WTC11 (cell line): ENCODE measurements at regions not wholly inside any gene's neighbourhood (a gene's known extent, or its start where the extent isn't known, plus 50 kb on each side); places are given as distances from the start of the nearest gene placed in this dataset.

ENCODE experiments used
- ATAC-seq: fragments of 200-7000 bp; cut with Tn5 transposase; 2 replicates; pipeline ENCODE4 v1.10.0; 2021; ENCODE audit warnings: mild to moderate bottlenecking, moderate library complexity
- CTCF ChIA-PET: fragments of 300-600 bp; sonication (Branson Sonifier 250); formaldehyde crosslinking; loops from one replicate; lab custom pipeline; 2021; ENCODE audit warnings: antibody characterized with exemption; lab: Charles Lee
- POLR2A ChIA-PET: fragments of 350-600 bp; sonication (Branson Sonifier 250); formaldehyde crosslinking; loops from one replicate; lab custom pipeline; 2021; ENCODE audit warnings: antibody characterized with exemption; lab: Charles Lee
- DNase-seq: peaks from one replicate; pipeline ENCODE4 v3.0.0; 2021; ENCODE audit warnings: low spot score
- H3K27ac Mint-ChIP-seq: 2 replicates; pipeline ENCODE4 v1.8.0; 2021; ENCODE audit warnings: mixed read lengths
- H3K27me3 Mint-ChIP-seq: 2 replicates; pipeline ENCODE4 v1.8.0; 2021; ENCODE audit warnings: low read depth, mild to moderate bottlenecking, moderate library complexity, mixed read lengths
- H3K36me3 Mint-ChIP-seq: 2 replicates; pipeline ENCODE4 v1.8.0; 2021; ENCODE audit warnings: mixed read lengths
- H3K4me1 Mint-ChIP-seq: 2 replicates; pipeline ENCODE4 v1.8.0; 2022; ENCODE audit warnings: mixed read lengths
- H3K4me3 Mint-ChIP-seq: 2 replicates; pipeline ENCODE4 v1.8.0; 2021; ENCODE audit warnings: mild to moderate bottlenecking, moderate library complexity, mixed read lengths
- H3K9me3 Mint-ChIP-seq: 2 replicates; pipeline ENCODE4 v1.8.0; 2021; ENCODE audit warnings: mixed read lengths
- ESRRA ChIP-seq: sonication (generic); formaldehyde crosslinking; IDR thresholded peaks from 2 replicates; pipeline ENCODE4 v1.8.1; 2022; ENCODE audit warnings: mild to moderate bottlenecking, missing genetic modification reagents, borderline replicate concordance
- HMGXB4 ChIP-seq: sonication (generic); formaldehyde crosslinking; IDR thresholded peaks from 2 replicates; pipeline ENCODE4 v1.8.1; 2023; ENCODE audit warnings: mild to moderate bottlenecking, moderate library complexity, missing genetic modification reagents
- JUN ChIP-seq: sonication (generic); formaldehyde crosslinking; IDR thresholded peaks from 2 replicates; pipeline ENCODE4 v1.8.0; 2023; ENCODE audit warnings: mild to moderate bottlenecking, missing genetic modification reagents
- MXD4 ChIP-seq: fragments of 250-450 bp; sonication (Bioruptor Pico); IDR thresholded peaks from 2 replicates; pipeline ENCODE4 v1.8.0; 2021; ENCODE audit warnings: mild to moderate bottlenecking, moderate library complexity, borderline replicate concordance
- MYBL2 ChIP-seq: sonication (generic); formaldehyde crosslinking; IDR thresholded peaks from 2 replicates; pipeline ENCODE4 v1.8.1; 2023; ENCODE audit warnings: mild to moderate bottlenecking, moderate library complexity, missing genetic modification reagents
- NFATC4 ChIP-seq: fragments of 250-450 bp; sonication (Bioruptor Pico); IDR thresholded peaks from 2 replicates; pipeline ENCODE4 v1.9.0; 2021; ENCODE audit warnings: mild to moderate bottlenecking
- NR2C2 ChIP-seq: sonication (generic); formaldehyde crosslinking; IDR thresholded peaks from 2 replicates; pipeline ENCODE4 v1.8.0; 2022; ENCODE audit warnings: mild to moderate bottlenecking, missing genetic modification reagents
- PREB ChIP-seq: sonication (generic); formaldehyde crosslinking; IDR thresholded peaks from 2 replicates; pipeline ENCODE4 v1.8.1; 2022; ENCODE audit warnings: mild to moderate bottlenecking, missing genetic modification reagents, moderate library complexity, borderline replicate concordance
- PRRX2 ChIP-seq: fragments of 250-450 bp; sonication (Bioruptor Pico); IDR thresholded peaks from 2 replicates; pipeline ENCODE4 v1.8.0; 2021; ENCODE audit warnings: mild to moderate bottlenecking
- SOX15 ChIP-seq: fragments of 250-450 bp; sonication (Bioruptor Pico); IDR thresholded peaks from 2 replicates; pipeline ENCODE4 v1.9.0; 2021; ENCODE audit warnings: mild to moderate bottlenecking
- ZNF219 ChIP-seq: sonication (generic); formaldehyde crosslinking; IDR thresholded peaks from 2 replicates; pipeline ENCODE4 v1.8.0; 2023; ENCODE audit warnings: missing genetic modification reagents, mild to moderate bottlenecking, borderline replicate concordance
- ZNF281 ChIP-seq: sonication (generic); formaldehyde crosslinking; IDR thresholded peaks from 2 replicates; pipeline ENCODE4 v1.8.0; 2023; ENCODE audit warnings: mild to moderate bottlenecking, missing genetic modification reagents
- ZNF425 ChIP-seq: fragments of 250-450 bp; sonication (Bioruptor Pico); conservative IDR thresholded peaks from 2 replicates; pipeline ENCODE4 v1.9.0; 2021; ENCODE audit warnings: mild to moderate bottlenecking
- TF ChIP-seq, protein P1 (sequence below): sonication (generic); formaldehyde crosslinking; IDR thresholded peaks from 2 replicates; pipeline ENCODE4 v1.8.1; 2022; ENCODE audit warnings: mild to moderate bottlenecking, moderate library complexity, missing genetic modification reagents
- TF ChIP-seq, protein P2 (sequence below): sonication (generic); formaldehyde crosslinking; IDR thresholded peaks from 2 replicates; pipeline ENCODE4 v1.8.0; 2022; ENCODE audit warnings: mild to moderate bottlenecking, missing genetic modification reagents

- H3K4me1 Mint-ChIP-seq: peaks cover 30% of the 10 kb centered on the region
- H3K4me3 Mint-ChIP-seq: no peak overlapping the region
- ChIA-PET CTCF (no interaction called here), POLR2A (no interaction called here)
- DNase-seq (no peak), ATAC-seq (no peak)
- H3K27ac Mint-ChIP-seq: no peak overlapping the region
- H3K27me3 Mint-ChIP-seq: no peaks in the 10 kb centered on the region
- no peak for TF ChIP-seq ZNF219 (CRISPR knock-in tag)
- TF ChIP-seq ESRRA (CRISPR knock-in tag): no peak
- TF ChIP-seq MYBL2 (CRISPR knock-in tag): no peak
- no peak for TF ChIP-seq JUN
- TF ChIP-seq PREB: no peak
- TF ChIP-seq, protein P1, sequence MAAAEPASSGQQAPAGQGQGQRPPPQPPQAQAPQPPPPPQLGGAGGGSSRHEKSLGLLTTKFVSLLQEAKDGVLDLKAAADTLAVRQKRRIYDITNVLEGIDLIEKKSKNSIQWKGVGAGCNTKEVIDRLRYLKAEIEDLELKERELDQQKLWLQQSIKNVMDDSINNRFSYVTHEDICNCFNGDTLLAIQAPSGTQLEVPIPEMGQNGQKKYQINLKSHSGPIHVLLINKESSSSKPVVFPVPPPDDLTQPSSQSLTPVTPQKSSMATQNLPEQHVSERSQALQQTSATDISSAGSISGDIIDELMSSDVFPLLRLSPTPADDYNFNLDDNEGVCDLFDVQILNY: no peak
- TF ChIP-seq, protein P2, sequence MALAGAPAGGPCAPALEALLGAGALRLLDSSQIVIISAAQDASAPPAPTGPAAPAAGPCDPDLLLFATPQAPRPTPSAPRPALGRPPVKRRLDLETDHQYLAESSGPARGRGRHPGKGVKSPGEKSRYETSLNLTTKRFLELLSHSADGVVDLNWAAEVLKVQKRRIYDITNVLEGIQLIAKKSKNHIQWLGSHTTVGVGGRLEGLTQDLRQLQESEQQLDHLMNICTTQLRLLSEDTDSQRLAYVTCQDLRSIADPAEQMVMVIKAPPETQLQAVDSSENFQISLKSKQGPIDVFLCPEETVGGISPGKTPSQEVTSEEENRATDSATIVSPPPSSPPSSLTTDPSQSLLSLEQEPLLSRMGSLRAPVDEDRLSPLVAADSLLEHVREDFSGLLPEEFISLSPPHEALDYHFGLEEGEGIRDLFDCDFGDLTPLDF (CRISPR knock-in tag): no peak
- TF ChIP-seq SOX15 (CRISPR knock-in tag): no peak
- TF ChIP-seq PRRX2: no peak
- no peaks in the 10 kb centered on the region for H3K36me3 Mint-ChIP-seq
- peaks cover 6% of the 10 kb centered on the region; the same call in 1 of the 2 replicates for H3K9me3 Mint-ChIP-seq
Observed at GRCh38 chr21:32155226-32155625, 123.6 kb downstream of the MIS18A start.

GRCh38 chr21:32147041-32147440 is 131.8 kb downstream of the MIS18A start:
- Mint-ChIP-seq H3K4me1 (peaks cover 18% of the 10 kb centered on the region), H3K4me3 (no peak overlapping the region), H3K9me3 (peaks cover 12% of the 10 kb centered on the region), H3K27ac (no peak overlapping the region), H3K36me3 (0 out of 2 replicates have a peak, but pooled peaks cover 3% of the 10 kb centered on the region), H3K27me3 (no peaks in the 10 kb centered on the region)
- ChIA-PET CTCF (interaction anchor here (1.6 kb wide), 1 partner anchor 51 kb away, joined by 4 read pairs; no protein-coding TSS in a partner anchor), POLR2A (no interaction called here)
- no peak for TF ChIP-seq MXD4 (CRISPR knock-in tag)
- TF ChIP-seq HMGXB4 (CRISPR knock-in tag): no peak
- no peak for TF ChIP-seq ZNF425 (CRISPR knock-in tag)
- no peak for TF ChIP-seq NR2C2 (CRISPR knock-in tag)
- TF ChIP-seq PRRX2: no peak
- no peak for TF ChIP-seq ZNF281
- TF ChIP-seq NFATC4 (CRISPR knock-in tag): no peak
- ATAC-seq (no peak), DNase-seq (no peak)
